ENCODE measurements at regions not wholly inside any gene's neighbourhood (a gene's known extent, or its start where the extent isn't known, plus 50 kb on each side); places are given as distances from the start of the nearest gene placed in this dataset.

DNA sequence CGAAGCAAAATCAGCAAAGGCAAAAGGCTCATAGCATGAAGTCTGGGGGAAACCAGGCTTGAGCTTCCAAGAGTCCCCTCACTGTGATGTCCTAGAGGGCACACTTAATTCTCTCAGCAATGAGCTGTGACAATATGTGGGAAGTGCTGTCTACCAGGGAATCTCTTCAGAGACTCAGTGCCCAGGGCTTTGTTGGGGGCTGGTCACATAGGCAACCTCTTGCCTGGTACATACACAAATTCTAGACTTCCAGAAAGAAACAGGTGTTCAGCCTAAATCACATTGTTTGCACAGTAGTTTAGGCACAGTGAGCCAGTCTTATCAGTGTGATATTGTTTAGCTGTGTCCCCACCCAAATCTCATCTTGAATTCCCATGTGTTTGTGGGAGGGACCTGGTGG, 400.5 kb downstream of the PRDM2 start:
- TF ChIP-seq, protein P1, sequence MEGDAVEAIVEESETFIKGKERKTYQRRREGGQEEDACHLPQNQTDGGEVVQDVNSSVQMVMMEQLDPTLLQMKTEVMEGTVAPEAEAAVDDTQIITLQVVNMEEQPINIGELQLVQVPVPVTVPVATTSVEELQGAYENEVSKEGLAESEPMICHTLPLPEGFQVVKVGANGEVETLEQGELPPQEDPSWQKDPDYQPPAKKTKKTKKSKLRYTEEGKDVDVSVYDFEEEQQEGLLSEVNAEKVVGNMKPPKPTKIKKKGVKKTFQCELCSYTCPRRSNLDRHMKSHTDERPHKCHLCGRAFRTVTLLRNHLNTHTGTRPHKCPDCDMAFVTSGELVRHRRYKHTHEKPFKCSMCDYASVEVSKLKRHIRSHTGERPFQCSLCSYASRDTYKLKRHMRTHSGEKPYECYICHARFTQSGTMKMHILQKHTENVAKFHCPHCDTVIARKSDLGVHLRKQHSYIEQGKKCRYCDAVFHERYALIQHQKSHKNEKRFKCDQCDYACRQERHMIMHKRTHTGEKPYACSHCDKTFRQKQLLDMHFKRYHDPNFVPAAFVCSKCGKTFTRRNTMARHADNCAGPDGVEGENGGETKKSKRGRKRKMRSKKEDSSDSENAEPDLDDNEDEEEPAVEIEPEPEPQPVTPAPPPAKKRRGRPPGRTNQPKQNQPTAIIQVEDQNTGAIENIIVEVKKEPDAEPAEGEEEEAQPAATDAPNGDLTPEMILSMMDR (conservative IDR thresholded peaks at IDR 0.05; ENCODE audit: low read depth, low read length), result no peak
- TF ChIP-seq EZH2 (IDR thresholded peaks at IDR 0.05; ENCODE audit: borderline replicate concordance, low read depth, low read length, poor library complexity, severe bottlenecking), result no peak

Measured in A673 (cell line).